NCI-H345 treated with DMSO at 0.1 percent for 48 hours (cell line): ENCODE measurements at regions not wholly inside any gene's neighbourhood (a gene's known extent, or its start where the extent isn't known, plus 50 kb on each side); places are given as distances from the start of the nearest gene placed in this dataset.
"Not testable (repeated sequence)": the region's sequence is repeated elsewhere in the genome, so short reads cannot be mapped to it uniquely, and the experiment has no call there.

Experiments used
- DNase-seq: peaks from one replicate; lab custom pipeline; 2025; ENCODE audit not compliant: unreplicated experiment; lab: John Stamatoyannopoulos, UW

DNA sequence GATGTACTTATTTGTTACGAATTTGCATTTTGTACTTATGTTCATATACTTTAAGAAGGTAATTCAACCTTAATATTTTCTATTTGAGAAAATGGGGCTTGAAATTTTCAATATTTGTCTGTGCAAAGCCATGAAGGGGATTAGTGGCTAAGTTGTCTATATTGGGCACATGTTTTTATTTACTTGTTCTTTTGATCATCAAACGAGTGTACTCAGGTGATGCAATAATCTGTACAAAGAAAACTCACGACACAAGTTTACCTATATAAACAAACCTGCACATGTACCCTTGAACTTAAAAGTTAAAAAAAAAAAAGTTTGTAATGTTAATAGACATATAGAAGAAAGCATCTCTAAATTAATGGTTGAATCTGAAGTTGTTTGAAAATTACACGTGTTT, 658.9 kb upstream of the SYT4 start:
- no peak for DNase-seq

DNA sequence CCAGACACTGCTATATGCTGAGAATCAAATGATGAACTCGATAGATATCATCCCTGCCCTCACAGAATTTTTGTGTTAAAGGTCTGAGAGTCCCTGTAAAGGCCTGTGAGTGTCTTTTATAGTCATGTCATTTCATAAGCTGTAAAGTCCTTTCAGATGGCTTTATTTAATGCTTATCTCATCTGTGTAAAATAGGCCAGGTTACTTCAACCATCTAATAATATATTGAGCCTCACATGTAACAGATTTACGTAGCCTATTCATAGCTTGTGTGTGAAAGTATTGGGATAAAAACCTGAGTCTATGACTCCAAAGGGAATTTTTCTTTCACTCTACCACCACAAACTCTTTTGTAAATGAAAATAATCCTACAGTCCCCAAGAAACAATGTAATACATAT, 672.0 kb upstream of the SYT4 start:
- no peak for DNase-seq

DNA sequence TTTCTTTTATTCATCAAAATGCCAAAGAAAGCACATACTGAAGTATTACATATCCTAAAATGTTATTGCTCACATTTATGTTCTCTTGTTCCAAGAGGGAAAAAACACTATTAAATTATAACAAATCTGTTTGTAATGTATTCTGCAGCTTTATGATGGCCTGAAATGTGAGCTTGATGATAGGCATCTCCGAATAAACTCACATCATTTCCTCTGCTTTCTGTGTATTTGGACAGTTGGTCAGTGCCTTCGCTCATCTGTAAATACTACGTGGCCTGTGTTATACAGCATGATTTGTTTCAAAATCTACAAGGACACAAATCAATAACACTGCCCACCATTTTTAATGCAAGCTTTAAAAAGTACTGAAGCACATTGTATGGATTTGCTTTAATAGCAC, 672.8 kb upstream of the SYT4 start:
- DNase-seq, result no peak

DNA sequence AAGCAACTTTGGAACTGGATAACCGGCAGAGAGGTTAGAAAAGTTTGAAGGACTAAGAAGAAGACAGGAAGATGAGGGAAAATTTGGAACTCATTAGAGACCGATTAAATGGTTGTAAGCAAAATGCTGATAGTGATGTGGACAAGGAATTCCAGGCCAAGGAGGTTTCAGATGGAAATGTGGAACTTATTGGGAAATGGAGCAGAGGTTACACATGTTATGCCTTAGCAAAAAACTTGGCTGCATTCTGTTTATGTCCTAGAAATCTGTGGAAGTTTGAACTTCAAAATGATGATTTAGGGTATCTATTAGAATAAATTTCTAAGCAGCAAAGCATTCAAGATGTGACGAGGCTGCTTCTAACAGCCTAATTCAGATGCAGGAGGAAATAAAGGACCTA, 675.1 kb upstream of the SYT4 start:
- no peak for DNase-seq

DNA sequence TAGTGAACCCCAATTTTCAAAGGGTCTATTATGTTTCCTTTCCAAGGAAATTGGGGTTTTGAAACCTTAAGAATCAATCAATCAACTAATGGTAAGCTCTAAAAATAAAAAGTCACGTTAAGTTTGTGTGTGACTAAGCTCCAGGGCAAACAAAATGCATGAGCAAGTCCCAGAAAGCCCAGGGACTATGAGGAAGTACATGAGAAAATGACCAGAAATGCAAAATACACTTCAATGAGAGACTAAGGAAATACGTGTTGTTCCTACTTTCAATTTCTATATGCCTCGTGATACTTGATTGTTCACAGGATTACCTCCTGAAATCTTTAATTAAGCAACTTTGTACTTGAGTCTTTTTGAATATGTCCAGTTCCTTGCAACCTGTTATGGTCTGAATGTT, 684.4 kb upstream of the SYT4 start:
- no peak for DNase-seq

DNA sequence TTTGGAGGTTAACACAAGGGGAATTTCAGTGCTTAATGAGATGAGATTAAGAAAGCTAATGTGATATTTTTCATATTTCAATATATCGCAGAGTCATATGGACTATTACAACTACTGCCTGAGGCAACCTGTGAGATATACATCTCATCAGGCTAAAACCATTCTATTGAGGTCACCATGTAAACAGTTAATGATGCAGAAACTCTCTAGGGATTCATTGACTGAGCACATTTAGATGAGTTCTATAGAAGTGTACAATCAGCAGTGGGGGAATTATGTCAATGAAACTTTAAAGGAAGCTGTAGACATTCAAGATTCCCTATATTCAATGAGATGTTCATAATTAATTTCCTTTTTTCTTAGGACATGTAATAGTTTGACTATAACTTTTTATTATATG, 687.4 kb upstream of the SYT4 start:
- no peak for DNase-seq

DNA sequence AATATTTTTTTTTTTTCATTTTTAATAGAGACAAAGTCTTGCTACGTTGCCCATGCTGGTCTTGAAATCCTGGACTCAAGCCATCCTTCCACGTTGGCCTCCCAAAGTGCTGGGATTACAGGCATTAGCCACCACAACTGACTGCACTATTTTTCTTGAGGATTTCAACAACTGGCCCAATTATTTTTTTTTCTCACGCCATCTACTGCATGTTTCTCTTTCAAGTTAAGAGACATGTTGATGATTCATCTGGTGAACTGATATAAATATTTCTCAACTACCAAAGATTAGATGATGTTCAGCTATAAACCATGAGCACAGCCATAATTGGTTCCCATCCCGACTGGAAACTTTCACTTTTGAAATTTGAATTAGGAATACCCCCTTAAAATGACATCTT, 688.4 kb upstream of the SYT4 start:
- DNase-seq, result no peak

DNA sequence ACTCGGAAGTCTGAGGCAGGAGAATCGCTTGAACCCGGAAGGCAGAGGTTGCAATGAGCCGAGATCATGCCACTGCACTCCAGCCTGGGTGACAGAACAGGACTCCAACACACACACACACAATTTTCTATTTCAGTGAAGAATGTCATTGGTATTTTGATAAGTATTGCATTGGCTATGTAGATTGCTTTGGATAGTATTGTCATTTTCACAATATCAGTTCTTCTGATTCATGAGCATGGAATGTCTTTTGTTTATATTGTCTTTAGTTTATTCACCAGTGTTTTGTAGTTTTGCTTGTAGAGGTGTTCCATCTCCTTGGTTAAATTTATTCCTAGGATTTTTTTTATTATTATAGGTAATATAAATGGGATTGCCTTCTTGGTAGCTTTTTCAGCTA, 693.4 kb upstream of the SYT4 start:
- DNase-seq, result no peak

DNA sequence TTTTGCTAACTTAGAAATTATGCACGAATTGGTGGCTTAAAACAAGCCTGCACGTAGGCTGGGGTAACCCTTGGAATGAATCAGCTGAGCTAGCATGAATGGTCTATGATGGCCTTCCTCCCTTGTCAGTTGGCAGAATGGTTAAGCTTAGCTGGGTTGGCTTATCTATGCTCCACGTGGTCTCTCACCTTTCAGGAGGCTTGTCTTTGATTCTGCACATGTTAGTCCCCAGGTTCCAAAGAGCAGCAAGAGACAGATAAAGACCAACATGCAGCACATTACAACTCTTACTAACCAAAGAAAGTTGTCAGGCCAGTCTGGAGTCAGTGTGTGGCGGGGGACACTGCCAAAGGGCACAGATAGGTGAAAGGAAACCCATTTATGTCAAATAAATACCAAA, 700.9 kb upstream of the SYT4 start:
- DNase-seq, result no peak

DNA sequence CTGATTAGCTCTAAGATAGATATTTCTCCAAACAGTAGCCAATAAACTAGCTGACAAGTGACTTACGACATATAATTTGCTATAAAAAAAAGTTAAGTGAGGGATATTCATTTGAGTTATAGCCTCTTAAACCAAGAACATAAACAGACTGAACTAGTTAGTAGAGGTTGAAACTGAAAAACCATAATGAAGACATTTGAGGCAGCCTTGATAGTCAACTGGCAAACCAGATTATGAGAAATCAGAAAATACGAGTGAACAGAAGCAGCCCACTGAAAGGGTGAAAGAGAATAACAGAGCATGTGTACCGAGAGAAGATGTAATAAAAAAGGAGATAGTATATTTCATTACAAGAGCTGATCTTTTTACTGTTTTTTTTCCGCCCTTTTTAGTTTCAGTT, 698.1 kb upstream of the SETBP1 start:
- DNase-seq, result no peak

DNA sequence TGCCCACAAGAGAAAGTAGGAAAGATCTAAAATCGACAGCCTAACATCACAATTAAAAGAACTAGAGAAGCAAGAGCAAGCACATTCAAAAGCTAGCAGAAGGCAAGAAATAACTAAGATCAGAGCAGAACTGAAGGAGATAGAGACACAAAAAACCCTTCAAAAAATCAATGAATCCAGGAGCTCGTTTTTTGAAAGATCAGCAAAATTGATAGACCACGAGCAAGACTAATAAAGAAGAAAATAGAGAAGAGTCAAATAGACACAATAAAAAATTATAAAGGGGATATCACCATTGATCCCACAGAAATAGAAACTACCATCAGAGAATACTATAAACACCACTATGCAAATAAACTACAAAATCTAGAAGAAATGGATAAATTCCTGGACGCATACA, 693.6 kb upstream of the SETBP1 start:
- not testable (repeated sequence) for DNase-seq

DNA sequence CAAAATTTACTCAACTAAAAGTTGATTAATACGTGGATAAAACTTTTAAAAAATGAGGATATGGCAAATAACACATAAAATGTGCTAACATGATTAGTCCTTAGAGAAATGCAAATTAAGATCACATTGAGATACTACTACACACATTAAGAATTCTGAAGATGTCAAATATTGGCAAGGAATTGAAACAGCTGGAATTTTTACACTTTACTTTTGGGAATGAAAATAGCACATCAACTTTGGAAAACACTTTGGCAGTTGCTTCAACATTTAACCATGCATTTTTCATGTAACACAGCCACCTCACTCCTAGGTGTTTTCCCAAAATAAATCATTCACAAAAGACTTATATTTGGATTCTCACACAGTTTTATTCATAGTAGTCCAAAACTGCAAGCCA, 687.9 kb upstream of the SETBP1 start:
- no peak for DNase-seq

DNA sequence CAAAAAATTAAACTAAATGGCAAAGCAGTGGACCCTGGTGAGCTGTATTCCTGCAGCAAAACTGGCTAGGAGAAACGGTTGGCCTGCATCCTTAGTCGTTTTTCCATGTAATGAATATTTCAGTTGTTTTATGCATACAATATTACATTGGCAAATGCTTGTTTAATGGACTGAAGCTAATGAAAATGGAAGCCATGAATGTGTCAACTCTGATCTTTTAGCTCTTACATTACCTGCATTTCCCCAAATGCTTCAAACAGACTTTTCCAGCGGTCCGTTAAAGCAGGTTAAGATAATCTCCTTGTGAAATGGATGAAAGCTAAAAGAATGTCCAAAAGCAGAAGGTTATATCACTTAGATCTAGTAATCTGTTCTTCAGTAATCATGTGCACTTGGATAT, 686.3 kb upstream of the SETBP1 start:
- DNase-seq, result no peak

DNA sequence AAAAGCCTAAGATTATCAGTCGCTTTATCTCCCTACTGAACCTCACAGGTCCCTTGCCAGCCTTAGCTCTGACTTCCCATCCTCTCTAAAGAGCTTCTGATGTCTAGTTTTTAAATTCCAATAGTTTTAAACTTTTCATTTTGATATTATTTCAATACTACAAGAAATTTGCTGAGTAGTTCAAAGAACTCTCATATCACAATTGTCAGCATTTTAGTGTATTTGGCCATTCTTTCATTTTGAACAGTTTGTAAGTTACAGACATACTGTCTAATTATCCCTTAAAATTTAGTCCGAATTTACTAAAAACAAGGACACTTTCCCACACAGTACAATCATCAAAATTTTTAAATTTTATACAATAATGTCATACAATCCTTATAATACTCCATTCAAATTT, 666.8 kb upstream of the SETBP1 start:
- no peak for DNase-seq

DNA sequence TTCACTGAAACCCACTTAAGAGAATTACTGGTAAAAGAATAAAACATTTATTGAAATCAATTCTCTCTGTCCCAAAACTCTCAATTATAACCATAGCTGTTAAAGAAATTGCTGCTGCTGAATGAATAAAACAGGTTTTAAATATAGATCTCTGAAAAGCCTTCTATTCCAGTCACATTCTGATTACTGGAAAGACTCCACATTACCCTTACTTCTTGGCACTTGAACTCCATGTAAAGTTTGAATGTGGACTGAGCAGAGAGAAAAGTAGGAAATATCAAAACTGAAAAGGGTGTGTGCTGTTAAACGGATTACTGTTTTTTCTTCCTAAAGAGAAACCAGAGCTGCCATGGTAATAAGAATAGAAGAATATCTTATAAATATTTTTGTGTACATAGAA, 655.3 kb upstream of the SETBP1 start:
- no peak for DNase-seq

DNA sequence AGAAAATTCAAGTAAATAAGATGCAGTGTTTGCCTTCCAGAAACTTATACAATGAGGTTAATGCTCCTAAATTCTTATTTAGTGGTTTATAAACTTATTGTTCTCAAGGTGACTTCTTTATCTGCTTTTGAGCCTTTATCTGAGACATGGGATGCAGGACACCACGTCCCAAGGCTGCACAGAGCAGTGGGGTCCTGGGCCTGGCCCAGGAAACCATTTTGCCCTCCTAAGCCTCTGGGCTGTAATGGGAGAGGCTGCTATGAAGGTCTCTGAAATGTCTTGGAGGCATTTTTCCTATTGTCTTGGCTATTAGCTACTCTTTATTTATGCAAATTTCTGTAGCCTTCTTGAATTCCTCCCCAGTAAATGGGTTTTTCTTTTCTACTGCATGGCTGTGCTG, 652.6 kb upstream of the SETBP1 start:
- no peak for DNase-seq

DNA sequence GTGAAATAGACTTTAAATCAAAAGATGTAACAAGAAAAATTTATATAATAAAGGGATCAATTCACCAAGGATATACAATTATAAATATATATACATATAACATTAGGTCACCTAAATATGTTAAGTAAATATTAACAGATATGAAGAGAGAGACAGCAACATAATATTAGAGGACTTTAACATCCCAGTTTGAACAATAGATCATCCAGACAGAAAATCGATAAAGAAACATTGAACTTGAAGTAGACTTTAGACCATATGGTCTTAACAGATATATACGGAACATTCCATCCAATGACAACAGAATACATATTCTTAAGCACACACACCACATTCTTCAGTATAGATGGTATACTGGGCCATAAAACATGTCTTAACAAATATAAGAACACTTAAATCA, 649.6 kb upstream of the SETBP1 start:
- DNase-seq, result no peak

DNA sequence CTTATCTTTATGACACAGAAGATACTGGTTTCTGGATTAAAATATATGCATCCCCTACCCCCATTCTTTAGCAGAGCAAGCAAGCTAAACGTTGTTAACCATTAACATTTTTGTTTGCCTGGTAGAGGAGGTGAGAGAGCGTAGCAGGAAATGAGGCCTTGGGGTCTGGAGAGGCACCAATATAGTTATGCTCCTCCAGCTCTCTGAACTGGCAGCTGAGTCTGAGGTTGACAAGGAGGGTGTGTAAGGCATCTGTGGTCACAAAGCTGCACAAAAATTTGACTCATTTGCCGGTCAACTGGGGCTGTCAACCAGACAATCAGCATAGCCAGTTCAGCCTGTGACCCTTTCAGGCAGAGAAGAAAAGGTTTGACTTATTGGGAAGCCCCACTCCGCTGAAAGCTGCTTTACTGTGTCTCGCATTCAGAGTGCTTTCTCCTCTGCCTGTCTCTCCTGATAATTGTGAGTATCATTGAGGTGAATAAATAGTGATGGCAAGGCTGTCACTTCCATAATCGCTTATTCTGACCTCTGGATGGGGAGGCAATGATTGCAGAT, 647.5 kb upstream of the SETBP1 start:
- DNase-seq, result no peak

DNA sequence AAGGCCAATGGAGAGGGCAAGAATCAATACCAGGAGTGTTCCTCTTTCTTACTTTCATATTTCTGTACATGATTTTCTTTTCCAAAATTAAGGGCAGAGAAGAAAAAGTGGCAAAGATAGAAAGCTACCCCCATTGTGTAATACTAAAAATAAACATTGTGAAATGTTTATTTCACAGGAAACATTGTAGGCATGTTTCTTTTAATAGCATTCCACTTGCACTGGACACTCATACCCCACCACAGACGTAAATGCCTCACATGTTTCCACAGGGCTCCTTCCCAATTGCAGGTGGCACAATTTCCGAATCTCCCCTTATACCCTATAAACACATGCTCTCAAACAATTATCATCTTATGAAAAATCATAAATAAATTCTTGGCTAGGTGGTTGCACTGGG, 645.1 kb upstream of the SETBP1 start:
- DNase-seq, result no peak

DNA sequence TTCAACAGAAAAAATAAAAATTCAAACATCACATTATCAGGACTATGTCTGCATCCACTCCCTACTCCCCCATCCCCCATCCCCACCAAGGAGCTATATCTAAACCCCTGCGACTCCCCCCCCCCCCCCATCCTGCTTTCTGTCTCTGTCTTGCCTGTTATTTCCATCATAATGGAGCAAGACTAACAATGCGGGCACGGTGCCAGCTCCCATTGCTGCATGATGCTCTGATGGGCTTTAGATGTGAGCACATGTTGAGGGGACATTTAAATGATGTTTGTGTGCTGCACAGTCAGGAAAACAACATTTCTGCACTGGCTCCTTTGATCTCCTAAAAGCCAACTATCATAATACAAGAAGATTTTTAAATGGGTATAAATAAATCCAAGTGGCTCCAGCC, 644.2 kb upstream of the SETBP1 start:
- peak; percentile 41 for DNase-seq

DNA sequence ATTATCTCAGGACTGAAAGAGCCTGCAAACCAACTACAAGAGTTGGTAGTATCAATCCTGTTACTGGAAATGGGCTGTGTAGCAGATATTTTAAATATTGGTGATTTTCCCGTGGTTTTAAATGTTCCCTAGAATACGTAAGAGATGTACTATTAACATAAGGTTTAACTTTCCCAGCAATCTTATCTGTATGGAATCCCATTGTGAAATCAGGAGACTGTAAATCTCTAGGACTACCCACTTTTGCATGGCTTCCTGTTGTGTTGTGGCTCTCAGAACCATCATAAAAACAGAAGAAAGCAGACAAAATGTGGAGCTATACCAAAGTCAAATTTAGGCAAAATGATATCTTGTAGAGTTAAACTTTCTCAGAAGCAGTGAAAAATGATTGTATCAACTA, 641.5 kb upstream of the SETBP1 start:
- DNase-seq, result no peak

DNA sequence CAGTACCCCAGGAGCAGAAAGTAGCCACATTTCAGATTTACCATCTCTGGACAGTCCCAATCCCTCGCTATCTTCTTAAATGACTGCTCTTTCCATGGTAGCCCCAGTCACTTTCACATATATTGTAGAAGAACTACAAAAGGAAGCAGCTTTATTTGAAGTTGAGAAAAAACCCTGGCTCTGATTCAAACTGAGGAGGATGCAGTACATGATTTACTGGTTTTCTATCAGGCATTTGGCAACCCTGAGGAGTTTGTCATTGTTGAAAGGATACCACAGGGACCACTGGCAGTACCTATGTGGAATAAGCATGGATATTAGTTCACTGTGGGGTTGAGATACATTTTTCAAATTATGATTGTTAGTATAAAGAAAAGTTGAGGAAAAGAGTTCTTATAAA, 640.9 kb upstream of the SETBP1 start:
- DNase-seq, result no peak

DNA sequence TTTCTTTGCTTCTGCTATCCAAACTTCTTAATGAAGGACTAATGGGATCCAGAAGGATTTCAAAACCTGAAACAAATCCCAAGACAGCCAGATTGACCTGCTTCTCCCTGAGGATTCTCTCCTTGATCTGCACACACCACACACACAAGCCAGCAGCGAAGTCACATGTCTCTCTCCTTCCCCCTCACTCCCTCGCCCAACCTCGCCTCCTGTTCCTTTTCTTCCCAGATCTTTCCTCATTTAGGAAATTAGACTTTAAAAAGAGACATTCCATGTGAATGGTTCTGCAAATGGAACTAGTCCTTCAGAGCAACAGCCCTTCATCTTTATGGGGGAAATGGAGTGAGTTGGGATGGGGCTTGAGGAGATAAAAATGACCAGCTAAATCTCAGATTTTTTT, 639.1 kb upstream of the SETBP1 start:
- no peak for DNase-seq

DNA sequence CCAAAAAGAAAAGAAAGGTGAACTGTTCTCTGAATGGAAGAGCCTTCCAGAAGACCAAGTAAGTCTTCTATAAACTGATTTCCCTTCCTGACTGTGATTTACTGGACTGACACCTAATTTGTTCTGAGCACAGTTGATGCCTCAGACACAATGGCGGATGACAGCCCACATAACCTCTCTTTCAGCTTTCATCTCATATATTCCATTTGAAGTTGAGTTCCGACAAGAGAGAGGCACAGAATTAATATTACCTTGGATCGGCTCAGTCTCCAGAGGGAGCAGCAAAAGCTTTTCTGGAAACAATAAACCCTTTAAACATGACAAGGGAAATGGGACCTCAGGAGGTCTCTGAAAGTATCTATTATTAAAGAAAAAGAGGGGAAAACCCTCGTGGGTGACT, 638.7 kb upstream of the SETBP1 start:
- DNase-seq, result no peak
